Muscle of arm (tissue), 1 donor: ENCODE measurements at regions not wholly inside any gene's neighbourhood (a gene's known extent, or its start where the extent isn't known, plus 50 kb on each side); places are given as distances from the start of the nearest gene placed in this dataset.
"Not testable (repeated sequence)": the region's sequence is repeated elsewhere in the genome, so short reads cannot be mapped to it uniquely, and the experiment has no call there.

ENCODE experiments used
- DNase-seq: peaks from one replicate; pipeline ENCODE4 v3.0.0-alpha.2; 2013

DNA sequence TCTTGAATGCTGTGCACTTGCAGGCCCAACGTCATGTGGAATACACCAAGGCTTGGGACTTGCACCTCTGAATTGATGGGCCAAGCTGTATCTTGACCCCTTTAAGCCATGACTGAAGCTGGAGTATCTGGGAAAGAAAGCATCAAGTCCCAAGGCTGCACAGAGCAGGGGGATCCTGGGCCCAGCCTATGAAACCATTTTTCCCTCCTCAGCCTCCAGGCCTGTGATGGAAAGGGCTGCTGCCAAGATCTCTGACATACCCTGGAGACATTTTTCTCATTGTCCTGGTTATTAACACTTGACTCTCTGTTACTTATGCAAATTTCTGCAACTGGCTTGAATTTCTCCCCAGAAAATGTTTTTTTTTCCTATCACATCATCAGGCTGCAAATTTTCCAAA, 174.0 kb upstream of the SNX2 start:
- no peak for DNase-seq

DNA sequence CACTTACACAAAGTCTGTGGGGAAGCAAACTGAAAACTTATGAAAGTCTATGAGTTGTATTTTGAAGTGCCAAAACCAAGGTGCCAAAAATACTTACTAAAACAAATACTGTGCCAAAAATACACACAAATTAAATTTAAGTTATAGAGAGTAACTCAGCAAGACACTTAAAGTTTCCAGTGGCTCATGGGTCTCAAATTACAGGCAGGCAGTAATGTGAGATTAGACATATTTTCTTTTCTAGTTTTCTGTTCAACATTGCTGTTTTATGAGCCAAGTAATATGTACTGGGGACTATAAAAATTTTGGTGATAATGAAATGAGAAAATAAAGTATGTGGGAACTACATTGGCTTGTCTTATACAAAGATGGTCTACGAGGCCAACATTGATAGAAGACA, 172.2 kb upstream of the SNX2 start:
- DNase-seq: no peak

DNA sequence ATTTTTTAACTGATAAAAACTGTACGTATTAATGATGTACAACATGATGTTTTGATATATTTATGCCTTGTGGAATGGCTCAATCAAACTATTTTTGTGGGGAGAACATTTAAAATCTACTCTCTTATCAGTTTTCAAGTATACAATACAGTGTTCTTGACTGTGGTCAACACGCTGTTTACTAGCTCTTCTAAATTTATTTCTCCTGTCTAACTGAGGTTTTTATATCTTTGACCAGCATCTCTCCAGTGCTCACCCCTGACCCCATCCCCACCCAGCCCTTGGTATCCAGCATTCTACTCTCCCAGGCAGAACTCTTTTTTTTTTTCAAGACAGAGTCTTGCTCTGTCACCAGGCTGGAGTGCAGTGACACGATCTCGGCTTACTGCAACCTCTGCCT, 169.6 kb upstream of the SNX2 start:
- no peak for DNase-seq

DNA sequence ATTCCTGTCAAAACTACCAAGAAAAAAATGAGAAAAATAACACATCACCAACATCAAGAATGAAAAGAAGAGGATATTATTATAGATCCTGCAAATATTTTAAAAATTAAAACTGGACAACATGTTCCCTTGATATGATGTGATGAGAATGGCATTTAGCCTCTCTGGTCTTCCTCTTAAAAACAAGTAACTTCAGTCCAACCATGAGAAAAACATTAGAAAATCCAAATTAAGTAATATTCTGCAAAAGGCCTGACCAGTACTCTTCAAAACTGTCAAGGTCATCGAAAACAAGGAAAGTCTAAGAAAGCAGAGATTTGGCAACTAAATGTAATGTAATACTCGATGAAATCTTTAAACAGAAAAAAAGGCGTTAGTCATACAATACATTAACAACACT, 167.1 kb upstream of the SNX2 start:
- DNase-seq: no peak

DNA sequence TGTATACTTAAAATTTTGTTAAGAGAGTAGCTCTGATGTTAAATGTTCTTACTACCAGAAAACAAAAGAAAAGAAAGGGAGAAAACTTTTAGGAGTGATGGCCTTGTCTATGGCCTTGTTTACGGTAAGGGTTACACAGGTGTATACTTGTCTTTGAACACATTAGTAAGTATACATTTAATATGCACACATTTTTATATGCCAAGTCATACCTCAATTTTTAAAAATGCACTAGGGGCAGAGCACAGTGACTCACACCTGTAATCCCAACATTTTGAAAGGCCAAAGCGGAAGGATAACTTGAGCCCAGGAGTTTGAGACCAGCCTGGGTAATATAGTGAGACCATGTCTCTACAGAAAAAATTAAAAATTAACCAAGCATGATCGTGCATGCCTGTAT, 166.7 kb upstream of the SNX2 start:
- DNase-seq: no peak

DNA sequence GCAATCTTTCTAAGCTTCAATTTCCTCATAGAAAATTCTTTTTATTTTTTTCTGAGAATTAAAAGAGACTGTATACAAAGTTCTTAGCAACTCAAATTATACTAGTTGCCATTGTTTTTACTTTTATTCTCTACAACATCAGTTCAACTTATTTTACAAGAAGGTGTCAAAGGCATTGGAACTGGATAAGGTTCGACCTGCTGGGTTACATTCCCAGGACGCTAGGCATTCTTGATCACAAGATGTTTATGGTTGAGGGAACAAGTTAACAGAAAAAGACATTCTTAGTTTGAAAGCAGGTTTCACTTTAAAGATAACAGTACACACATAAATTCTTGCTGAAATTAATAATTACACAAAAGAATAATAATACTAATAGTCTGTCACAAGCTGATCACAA, 163.5 kb upstream of the SNX2 start:
- DNase-seq: no peak

DNA sequence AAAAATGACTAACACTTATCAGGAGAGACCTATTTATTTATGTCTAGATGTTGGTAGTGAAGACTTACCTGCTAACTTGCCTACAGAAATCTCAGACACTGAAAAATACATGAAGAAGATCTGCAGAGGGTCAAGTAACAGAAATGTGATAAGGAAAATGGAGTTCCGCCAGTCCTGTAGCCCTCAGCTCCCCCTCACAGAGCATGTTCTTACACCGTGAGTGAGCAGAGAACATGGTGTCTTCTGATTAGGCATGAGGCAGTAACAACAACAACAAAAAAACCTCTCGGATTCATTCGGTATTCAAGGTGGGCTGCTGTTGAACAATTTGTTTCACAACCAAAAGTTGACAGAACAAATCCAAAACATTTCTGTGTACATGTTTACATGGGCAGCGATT, 162.0 kb upstream of the SNX2 start:
- no peak for DNase-seq

DNA sequence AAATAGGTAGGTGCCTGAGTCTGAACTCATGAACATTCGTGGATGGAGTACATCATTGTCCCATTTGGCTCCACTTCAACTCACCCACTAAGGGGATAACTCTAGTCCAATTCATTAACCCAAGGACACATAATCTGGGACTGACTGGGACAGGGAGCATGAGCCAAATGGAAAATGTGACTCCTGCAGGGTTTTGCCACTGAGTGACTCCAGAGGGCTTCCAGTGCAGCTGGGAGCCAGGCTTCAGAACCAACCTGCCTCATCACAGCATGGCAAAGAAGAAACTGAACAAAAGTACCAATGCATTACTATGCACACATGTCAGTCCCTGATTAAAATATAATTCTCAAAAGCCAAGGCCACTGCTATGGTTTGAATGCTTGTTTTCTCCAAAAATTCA, 159.7 kb upstream of the SNX2 start:
- no peak for DNase-seq

DNA sequence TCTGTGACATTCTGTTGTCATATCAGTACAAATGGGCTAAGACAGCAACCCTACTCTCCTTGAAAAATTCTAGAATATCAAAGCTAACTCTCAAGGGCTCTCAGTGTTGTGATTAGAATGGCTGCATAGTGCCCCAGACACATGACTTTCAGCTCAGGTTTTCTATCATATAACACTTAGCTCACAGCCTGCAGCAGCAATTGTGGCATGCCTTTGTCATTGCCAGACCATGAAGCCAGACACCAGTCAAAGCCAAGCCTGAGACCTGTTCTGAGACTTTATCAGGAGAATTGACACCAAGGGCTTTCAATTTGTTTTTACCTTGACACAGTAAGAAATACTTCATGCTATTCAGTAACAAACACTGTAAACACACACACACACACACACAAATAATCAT, 159.0 kb upstream of the SNX2 start:
- DNase-seq: no peak

DNA sequence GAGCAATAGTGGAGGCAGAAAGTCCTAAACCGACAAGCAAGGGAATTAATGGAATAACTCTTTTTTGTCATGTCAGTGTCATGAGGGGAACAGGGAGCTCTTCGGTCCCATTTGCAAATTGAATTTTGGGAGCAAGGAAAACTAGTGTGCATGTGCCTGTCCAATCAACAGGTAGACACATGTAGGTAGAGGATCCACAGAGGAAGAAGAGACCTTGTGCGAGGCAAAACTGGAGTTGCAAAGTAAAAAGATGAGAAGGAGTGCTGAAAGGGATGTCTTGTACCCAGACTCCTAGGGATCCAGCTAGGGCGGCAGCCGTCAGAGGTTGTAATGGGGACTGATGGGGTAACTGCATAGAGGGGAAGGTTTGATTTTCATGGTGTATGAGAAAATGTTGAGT, 156.8 kb upstream of the SNX2 start:
- DNase-seq: not testable (repeated sequence)

DNA sequence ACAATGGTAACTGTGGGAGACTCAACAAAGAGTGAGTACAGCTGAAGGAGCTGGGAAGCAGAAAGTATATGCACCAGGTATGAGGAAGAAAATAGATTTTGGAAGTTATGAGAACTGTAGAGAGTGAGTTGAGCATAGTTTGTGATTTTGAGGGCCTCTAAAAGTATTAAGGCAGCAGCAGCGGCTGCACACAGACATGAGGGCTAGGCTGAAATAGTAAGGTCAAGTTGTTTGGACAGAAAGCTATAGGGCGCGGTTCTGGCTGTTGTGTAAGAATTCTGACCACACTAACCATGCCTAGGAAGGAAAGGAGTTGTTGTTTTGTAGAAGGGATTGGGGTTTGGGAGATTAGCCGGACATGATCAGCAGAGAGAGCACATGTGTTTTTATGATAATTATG, 154.1 kb upstream of the SNX2 start:
- not testable (repeated sequence) for DNase-seq

DNA sequence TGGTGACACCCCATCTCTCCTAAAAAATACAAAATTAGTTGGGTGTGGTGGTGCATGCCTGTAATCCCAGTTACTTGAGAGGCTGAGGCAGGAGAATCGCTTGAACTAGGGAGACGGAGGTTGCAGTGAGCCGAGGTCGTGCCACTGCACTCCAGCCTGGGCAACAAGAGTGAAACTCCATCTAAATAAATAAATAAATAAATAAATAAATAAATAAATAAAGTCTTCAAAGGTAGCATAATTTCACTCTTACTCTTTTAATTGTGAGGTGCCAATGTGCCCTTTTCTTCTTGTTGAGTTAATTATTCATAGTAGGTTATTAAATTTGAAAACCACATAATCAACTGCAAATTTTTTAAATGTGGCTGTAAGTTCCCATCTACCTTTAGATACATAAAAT, 146.2 kb upstream of the SNX2 start:
- not testable (repeated sequence) for DNase-seq

DNA sequence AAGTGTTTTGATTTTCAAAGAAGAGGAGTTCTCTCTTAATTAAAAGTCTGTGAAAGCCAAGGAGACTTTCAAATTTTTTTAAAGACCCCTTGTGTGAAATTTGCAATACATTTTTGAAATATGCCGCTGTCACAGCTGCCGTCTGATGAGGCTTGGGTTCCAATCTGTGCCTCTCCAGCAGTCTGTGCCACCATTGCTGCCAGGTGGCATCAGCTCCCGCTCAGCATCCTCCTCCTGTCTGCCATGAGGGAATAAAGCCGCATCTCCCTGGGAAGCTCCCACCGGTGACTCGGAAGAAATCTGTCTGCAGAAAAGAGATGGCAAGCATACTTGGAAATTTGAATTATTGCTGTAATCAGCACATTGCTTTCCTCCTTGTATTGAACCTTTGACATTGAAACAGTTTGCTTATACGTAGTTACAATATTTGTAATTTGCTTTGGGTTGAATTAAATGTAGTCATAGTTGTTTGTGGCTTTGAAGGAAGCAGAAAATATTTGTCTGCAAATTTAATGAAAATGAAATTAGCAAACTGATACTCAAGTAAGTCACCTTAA, 145.7 kb upstream of the SNX2 start:
- no peak for DNase-seq

DNA sequence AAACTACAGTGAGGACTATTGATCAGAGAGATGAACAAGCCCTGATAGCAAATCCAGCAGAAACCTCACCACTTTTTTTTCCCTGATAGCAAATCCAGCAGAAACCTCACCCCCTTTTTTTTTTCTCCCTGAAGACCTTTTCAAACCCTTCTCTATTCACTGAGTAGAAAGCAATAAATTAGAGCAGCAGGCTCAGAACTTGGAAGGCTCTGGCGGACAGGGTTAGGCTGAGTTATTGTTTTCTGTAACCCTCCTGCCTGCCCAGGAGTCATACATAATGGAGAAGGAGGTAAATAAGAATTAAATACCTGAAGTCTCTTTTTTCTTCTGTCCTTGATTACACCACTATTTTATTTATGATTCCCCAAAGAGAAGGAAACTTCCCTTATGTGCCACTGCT, 136.3 kb upstream of the SNX2 start:
- DNase-seq: no peak

DNA sequence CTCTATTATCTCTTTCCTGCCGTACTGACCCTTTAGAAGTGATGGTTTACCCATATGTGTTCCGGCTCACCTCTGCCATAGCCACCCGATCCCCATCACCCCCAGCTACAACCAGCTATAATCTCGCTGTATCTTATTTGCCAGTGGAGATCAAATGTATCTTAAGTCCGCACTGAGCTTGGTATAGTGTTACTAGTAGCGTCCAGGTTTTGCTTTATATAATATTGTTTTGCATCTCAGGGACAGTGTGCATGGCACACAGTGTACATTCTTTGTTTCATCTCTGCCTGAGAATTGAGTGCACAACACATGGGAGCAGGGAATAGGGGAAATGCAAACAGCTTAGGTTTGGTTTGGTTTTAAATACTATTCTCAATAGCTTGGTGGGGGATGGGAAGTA, 135.8 kb upstream of the SNX2 start:
- no peak for DNase-seq

DNA sequence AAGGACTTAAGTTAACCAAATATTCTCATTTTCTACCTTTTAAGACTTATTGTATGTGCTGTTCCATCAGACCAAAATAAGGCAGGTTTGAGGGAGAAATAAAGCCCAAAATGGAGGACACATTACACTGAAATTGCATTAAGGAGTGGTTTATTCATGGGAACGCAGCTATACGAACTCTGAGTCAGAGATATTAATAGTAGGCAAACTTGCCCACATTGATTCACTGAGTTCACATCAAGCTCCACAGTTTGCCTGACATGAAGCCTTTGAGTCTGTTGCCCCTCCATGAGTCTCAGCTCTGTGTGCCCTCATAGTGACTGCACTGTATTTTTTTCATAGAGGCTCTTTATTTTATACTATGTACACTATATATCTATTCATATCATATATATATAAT, 135.0 kb upstream of the SNX2 start:
- DNase-seq: no peak

DNA sequence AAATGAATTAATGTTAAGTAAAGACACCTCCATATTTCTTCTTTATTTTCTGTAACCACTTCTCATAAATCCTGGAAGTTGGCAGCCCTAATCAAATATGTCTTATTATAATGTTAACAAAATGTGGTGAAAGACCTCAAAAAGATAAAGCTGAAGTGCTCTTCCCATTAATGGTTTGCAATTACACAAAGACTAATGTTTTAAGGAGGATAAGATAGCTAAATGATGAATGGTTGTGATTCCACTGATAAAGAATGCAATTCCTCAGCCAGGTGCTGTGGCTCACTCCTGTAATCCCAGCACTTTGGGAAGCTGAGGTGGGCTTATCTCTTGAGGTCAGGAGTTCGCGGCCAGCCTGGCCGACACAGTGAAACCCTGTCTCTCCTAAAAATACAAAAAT, 125.8 kb upstream of the SNX2 start:
- no peak for DNase-seq

DNA sequence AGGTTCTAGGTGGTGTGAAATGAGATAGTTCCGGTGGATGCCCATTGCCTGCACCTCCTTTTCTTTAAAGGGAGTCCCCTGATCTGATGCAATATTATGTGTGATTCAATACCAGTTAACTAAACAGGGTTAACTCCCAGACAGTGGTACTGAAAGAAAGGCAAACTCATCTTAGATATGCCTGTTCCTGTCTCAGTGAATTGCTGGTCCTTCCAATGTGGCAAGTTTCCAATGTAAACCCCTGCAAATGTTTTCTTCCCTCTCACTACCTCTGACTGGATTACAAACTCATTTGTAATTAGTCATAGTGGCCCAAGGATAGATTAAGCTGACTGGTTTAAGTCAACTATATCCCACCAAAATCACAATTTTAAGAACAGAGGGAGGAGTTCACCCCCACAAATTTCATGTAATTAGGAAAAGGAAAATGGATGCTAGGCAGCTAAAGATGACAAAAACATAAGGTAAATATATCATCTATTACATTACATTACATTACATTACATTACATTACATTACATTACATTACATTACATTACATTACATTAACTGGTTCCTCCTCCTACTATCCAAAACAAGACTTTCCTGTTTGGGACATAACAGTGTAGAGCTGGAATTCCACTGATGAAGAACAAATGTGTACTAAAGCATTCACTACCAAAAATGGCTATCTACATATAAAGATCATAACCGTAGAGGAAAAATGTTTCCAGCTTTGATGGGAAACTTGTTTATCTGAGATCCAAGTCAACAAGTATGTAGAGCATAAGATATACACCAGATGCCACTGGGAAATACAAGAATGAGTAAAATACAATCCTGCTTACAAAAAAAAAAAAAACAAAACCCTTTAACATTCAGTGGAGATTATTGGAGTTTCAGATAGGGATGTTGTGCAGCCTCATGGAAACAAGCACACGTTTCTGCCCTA, 121.5 kb upstream of the SNX2 start:
- DNase-seq: no peak

DNA sequence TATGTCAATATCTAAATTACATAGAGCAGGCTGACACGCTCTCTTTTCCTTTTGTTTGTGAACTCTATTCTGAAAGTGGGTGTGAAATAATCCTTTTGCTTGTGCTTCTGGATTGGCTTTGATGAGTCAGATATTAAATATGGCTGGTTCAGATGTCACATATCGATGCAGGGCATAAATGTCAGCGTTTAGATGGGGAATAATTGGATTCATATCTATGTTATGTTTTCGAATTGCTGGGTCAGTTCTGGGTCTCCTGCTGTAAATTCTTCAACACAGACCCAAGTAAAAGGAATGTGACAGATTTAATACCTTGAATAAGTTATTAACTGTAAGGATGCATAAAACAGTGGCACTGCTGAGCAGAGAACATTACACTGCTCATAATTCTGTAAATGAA, 118.7 kb upstream of the SNX2 start:
- DNase-seq: no peak

DNA sequence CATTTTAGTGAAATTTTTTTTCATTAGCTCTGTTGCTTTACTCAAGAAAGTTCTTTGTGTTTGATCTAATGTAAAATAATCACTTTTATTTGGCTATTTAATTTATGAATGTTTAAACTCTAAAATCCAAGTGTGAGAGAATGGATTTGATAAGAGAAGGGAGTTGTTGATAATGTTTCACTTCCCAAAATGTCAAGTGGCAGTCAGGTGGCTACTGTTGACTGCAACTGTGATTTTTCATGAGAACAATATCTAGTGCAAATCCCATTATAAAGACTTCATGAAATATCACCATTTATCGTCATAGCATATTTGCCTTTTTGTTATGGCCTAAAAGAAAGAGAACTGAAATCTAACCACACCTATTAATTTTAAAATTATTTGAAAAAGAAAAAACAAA, 118.3 kb upstream of the SNX2 start:
- DNase-seq: no peak

DNA sequence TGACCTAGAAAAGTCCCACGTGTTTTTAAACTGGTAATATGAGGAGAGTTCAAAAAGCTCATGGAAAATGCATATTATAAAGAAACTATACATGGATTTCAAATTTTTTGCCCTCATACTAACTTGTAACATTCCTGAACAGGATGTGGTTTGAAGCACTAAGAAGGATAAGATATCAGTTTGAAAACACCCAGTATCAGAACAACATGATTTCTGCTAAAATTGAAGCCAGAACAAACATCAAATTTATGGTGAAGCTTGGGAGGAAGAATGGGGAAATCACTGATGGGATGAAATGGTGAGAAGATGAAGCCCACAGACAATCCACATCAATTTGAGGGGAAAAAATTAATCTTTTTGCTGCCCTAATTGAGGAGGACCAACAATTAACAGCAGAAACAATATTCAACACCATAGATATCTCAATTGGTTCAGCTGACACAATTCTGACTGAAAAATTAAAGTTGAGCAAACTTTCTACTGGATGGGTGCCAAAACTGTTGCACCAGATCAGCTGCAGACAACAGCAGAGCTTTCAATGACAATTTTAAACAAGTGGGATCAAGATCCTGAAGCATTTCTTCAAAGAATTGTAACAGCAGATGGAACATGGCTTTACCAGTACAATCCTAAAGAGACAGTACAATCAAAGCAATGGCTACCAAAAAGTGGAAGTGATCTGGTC, 113.2 kb upstream of the SNX2 start:
- no peak for DNase-seq

DNA sequence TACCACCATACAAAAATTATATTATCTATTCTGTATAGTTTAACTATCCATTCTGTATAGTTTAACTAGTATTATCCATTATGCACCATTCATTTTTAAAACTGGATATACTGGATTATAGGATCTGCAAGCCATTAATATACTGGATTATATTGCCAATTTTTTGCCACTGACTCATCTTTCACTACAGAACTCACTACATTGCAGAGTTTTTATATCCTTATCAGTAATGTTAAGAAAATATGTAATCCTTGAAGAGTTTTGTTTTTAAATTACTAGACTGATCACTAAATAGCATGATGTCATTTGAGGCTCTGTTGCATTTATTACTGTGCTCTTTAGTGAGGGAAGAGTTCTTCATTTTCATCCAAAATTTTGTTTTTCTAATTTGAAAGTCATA, 109.8 kb upstream of the SNX2 start:
- DNase-seq: no peak

DNA sequence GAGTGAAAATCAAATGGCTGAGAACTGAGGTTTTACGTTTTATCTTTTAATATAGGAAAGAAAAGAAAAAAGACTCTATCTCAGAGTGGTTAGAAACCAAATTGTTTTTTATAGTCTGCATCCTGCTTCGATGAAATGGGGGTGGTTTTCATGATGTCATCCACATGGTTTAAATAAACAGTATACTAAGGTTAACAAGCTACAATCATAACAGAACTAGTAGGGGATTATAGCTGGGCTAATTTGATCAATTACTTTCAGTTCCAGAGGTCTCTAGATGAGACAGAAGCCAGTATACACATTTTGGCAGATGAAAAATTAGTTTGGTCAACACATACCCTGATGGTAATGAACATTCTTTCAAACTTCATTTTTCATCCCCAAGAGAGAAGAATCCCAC, 106.3 kb upstream of the SNX2 start:
- no peak for DNase-seq
